HCT116 (cell line): ENCODE measurements at regions not wholly inside any gene's neighbourhood (a gene's known extent, or its start where the extent isn't known, plus 50 kb on each side); places are given as distances from the start of the nearest gene placed in this dataset.

Source experiments
- CTCF ChIP-seq, 3 experiments: fragments of 200-600 bp in 1 of 3; sonication (generic) in 1 of 3; IDR thresholded peaks in 2 of 3; conservative IDR thresholded peaks in 1 of 3; 2 replicates each; pipeline ENCODE4 v1.5.1; 2012 to 2017; ENCODE audit warnings: low read depth in 2 of 3, low read length in 2 of 3, antibody characterized with exemption in 1 of 3, borderline replicate concordance in 1 of 3, control low read depth in 1 of 3, mild to moderate bottlenecking in 1 of 3, mixed read lengths in 1 of 3, mixed run types in 1 of 3, moderate library complexity in 1 of 3; ENCODE audit not compliant: insufficient read depth in 1 of 3
- POLR2A ChIP-seq: IDR thresholded peaks from 2 replicates; pipeline ENCODE4 v1.7.0; 2011; ENCODE audit warnings: borderline replicate concordance; ENCODE audit not compliant: insufficient read depth, insufficient read length; ENCODE audit errors: extremely low read depth
- POLR2AphosphoS5 ChIP-seq: IDR thresholded peaks from 2 replicates; pipeline ENCODE4 v1.6.1; 2011; ENCODE audit warnings: mild to moderate bottlenecking, low read depth, low read length, moderate library complexity

DNA sequence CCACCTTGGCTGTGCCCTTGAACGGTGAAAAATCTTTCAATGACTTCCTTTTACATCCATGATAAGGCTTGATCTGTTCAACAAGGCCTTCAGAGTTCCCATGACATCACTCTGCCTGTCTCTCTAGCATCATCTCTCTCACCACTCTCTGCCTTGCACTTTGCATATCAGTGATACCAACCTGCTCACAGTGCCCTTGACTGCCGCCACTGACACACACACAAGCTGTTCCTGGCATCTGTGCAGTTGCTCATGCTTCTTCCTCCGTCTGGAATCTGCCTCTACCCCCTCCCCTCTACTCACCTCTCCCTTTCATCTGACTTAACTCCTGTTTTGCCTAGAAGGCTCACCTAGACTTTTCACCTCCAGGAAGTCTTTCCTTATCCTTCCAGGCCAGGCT lies 79.1 kb upstream of the SEC11C start:
- TF ChIP-seq POLR2A: no peak
- no peak for TF ChIP-seq POLR2AphosphoS5
- no peak for TF ChIP-seq CTCF (IDR thresholded peaks at IDR 0.05 in 2 of 3, conservative IDR thresholded peaks at IDR 0.05 in 1 of 3; ENCODE audit: borderline replicate concordance in 1 of 3, insufficient read depth in 1 of 3, low read depth in 2 of 3, low read length in 2 of 3)
